Heart right ventricle (tissue), 16 donors: ENCODE measurements at regions not wholly inside any gene's neighbourhood (a gene's known extent, or its start where the extent isn't known, plus 50 kb on each side); places are given as distances from the start of the nearest gene placed in this dataset.

ENCODE experiments used
- ATAC-seq, 8 donors: fragments of 200-7000 bp; cut with Tn5 transposase; one replicate each; pipeline ENCODE4 v1.9.1; 2020; ENCODE audit warnings: mild to moderate bottlenecking in 8 of 8, moderate library complexity in 8 of 8, moderate number of reproducible peaks in 1 of 8
- DNase-seq, 2 donors: peaks; one replicate each; pipeline ENCODE4 v3.0.0-alpha.2; 2020
- H3K27ac ChIP-seq, 10 donors: fragments of 200-600 bp; sonication (generic) in 2 of 10; one replicate each; pipeline versions ENCODE4 v1.5.0 to v1.8.0; 2020 to 2022; ENCODE audit warnings: mild to moderate bottlenecking in 3 of 10
- H3K27me3 ChIP-seq, 7 donors: fragments of 200-600 bp; one replicate each; pipeline ENCODE4 v1.8.0; 2021 to 2022; ENCODE audit warnings: mild to moderate bottlenecking in 2 of 7
- H3K36me3 ChIP-seq, 9 donors: fragments of 200-600 bp; sonication (generic) in 1 of 9; one replicate each; pipeline versions ENCODE4 v1.5.0 to v1.8.0; 2020 to 2022; ENCODE audit warnings: mild to moderate bottlenecking in 2 of 9
- H3K4me1 ChIP-seq, 9 donors: fragments of 200-600 bp; sonication (generic) in 1 of 9; one replicate each; pipeline versions ENCODE4 v1.5.0 to v1.8.0; 2020 to 2022; ENCODE audit warnings: mild to moderate bottlenecking in 4 of 9
- H3K4me3 ChIP-seq, 10 donors: fragments of 200-600 bp; sonication (generic) in 2 of 10; one replicate each; pipeline versions ENCODE4 v1.5.0 to v1.8.0; 2020 to 2022; ENCODE audit warnings: mild to moderate bottlenecking in 7 of 10, moderate library complexity in 2 of 10
- H3K9me3 ChIP-seq, 11 donors: fragments of 200-600 bp in 10 of 11; sonication (generic) in 2 of 11; one replicate each; pipeline versions ENCODE4 v1.5.0 to v1.8.0; 2013 to 2022; ENCODE audit warnings: mild to moderate bottlenecking in 2 of 11, control low read depth in 1 of 11, moderate library complexity in 1 of 11
- WGBS, 2 donors: extraction: QIAGEN DNeasy Blood & Tissue Kit; methylation state at CpG; one replicate each; pipeline ENCODE4 v1.1.7; 2013; ENCODE audit warnings: inconsistent platforms in 1 of 2; 5-methylcytosine and 5-hydroxymethylcytosine counted together
- intact Hi-C, 10 donors: fragments of 100-400 bp; cut with DNase I; formaldehyde crosslinking; loops; one replicate each; pipeline versions ENCODE4 v1.11.1 to v1.14.2; 2022
- microRNA-seq, 2 donors: library from miRNA; unstranded; fragments of <30 nt; microRNA quantifications; one replicate each; pipeline ENCODE4 v1.2.0, GENCODE V29; 2021
- TF ChIP-seq, protein P1 (sequence below), 9 donors: fragments of 200-600 bp; sonication (generic) in 2 of 9; IDR thresholded peaks; one replicate each; pipeline versions ENCODE4 v1.5.0 to v1.8.0; 2021 to 2022; ENCODE audit warnings: antibody characterized with exemption in 9 of 9, mild to moderate bottlenecking in 5 of 9, moderate library complexity in 1 of 9
- donor health status: Arrhythmogenic right ventricular cardiomyopathy.
- donor health status: ischemic (EF 13 %, LVEDD 7.1; RV severe dilation, severe dysfunction).
- donor health status: healthy with polysubstance abuse.
- donor health status: DM: no; HTN: yes; CAD: no.
- donor health status: DM: no; HTN: no; CAD: no.
- donor health status: ischemic (EF 25% LVEDD 6.9; RV normal size, moderate dysfunction).
- donor health status: ischemic (EF 25% LVEDD 5.7; RV mildly dilated, moderate dysfunction).
- donor health status: healthy.
- donor health status: DM: yes; HTN: yes; CAD: no.
- donor health status: Ischemic cardiomyopathy.
- donor health status: ischemic (EF 35%, LVEDD 5.7; RV mildly dilated, moderate dysfunction).
- donor health status: nonischemic (EF 11% LVEDD 7.7; RV severe dilation, severe dysfunction).
- donor health status: DM: yes; HTN: yes; CAD: no.
- donor health status: PGD.
- donor health status: ischemic (EF 29% LVEDD 5.4; RV normal size, mild dysfunction).
- donor health status: nonischemic (EF 23%, LVEDD 6.1; RV moderate dilation, normal function).

DNA sequence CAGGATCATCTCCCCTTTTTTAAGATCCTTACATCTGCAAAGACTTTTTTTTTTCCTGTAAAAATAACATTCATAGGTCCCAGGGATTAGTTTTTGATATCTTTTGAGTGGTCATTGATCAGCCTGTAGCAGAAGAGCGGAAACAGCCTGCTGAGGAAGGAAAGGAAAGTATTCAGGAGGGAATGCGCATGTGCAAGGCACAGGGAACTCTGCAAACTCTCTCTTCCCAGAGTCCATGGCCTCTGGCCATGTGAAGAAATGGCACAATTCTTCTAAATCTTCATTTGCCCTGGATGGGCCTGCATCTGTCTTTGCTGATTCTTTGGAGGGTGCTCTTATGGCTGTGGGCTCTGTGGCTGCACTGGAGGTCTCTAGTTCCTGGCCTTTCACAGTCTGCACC, 60.1 kb upstream of the SKOR2 start:
- Histone ChIP-seq H3K27me3 (peaks cover 0 to 14% (median 9%) of the 10 kb centered on the region in 7 donors), H3K36me3 (no peaks in the 10 kb centered on the region), H3K27ac (no peak overlapping the region), H3K4me3 (no peak overlapping the region), H3K4me1 (no peaks in the 10 kb centered on the region), H3K9me3 (peaks cover 0 to 9% (median 0%) of the 10 kb centered on the region in 11 donors)
- no peak for DNase-seq
- no peak for ATAC-seq
- intact Hi-C loops: no loop called here
- TF ChIP-seq, protein P1, sequence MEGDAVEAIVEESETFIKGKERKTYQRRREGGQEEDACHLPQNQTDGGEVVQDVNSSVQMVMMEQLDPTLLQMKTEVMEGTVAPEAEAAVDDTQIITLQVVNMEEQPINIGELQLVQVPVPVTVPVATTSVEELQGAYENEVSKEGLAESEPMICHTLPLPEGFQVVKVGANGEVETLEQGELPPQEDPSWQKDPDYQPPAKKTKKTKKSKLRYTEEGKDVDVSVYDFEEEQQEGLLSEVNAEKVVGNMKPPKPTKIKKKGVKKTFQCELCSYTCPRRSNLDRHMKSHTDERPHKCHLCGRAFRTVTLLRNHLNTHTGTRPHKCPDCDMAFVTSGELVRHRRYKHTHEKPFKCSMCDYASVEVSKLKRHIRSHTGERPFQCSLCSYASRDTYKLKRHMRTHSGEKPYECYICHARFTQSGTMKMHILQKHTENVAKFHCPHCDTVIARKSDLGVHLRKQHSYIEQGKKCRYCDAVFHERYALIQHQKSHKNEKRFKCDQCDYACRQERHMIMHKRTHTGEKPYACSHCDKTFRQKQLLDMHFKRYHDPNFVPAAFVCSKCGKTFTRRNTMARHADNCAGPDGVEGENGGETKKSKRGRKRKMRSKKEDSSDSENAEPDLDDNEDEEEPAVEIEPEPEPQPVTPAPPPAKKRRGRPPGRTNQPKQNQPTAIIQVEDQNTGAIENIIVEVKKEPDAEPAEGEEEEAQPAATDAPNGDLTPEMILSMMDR (IDR thresholded peaks at IDR 0.05): no peak
- WGBS, 2 donors: 83 to 89% methylated on average over 2 of the region's 2 CpGs

Small RNA genes lying in the stretch of these regions (microRNA-seq; reads per million reads assigned to microRNA genes)
- 0 reads per million in 2 donors for gene MIR4527
